ENCODE measurements at regions not wholly inside any gene's neighbourhood (a gene's known extent, or its start where the extent isn't known, plus 50 kb on each side); places are given as distances from the start of the nearest gene placed in this dataset.

GRCh38 chr5:63572740-63573139 is 389.5 kb downstream of the HTR1A start (continued):
- no peak for TF ChIP-seq ZNF274 (IDR thresholded peaks at IDR 0.05; ENCODE audit: borderline replicate concordance, extremely low read depth, low read length)

Measured in H1 (cell line).